Lower leg skin (tissue), 4 donors: ENCODE measurements at regions not wholly inside any gene's neighbourhood (a gene's known extent, or its start where the extent isn't known, plus 50 kb on each side); places are given as distances from the start of the nearest gene placed in this dataset.

Experiments used
- DNase-seq, 2 donors: peaks; one replicate each; pipeline ENCODE4 v3.0.0-alpha.2; 2019; ENCODE audit warnings: low spot score in 2 of 2
- H3K4me3 ChIP-seq: fragments of 200-600 bp; sonication (generic); 2 replicates; pipeline ENCODE4 v1.5.1; 2017; ENCODE audit warnings: mild to moderate bottlenecking, low read depth; ENCODE audit not compliant: poor library complexity, severe bottlenecking
- CTCF ChIP-seq, 3 donors: fragments of 450-650 bp; IDR thresholded peaks; one replicate each; pipeline ENCODE4 v1.5.1; 2016; ENCODE audit warnings: antibody characterized with exemption in 3 of 3, mild to moderate bottlenecking in 3 of 3, moderate library complexity in 2 of 3
- POLR2A ChIP-seq, 2 donors: fragments of 450-650 bp; IDR thresholded peaks; one replicate each; pipeline ENCODE4 v1.6.1; 2016 to 2017; ENCODE audit warnings: antibody characterized with exemption in 2 of 2, mild to moderate bottlenecking in 1 of 2, moderate library complexity in 1 of 2
- WGBS, 2 donors: methylation state at CpG; one replicate each; pipeline ENCODE4 v1.1.5; 2018; 5-methylcytosine and 5-hydroxymethylcytosine counted together
- intact Hi-C: fragments of 100-400 bp; cut with DNase I; formaldehyde crosslinking; loops from one replicate; pipeline ENCODE4 v1.15.0; 2023; ENCODE audit warnings: low total_unique reads

GRCh38 chr2:136651456-136652010 is 113.8 kb upstream of the THSD7B start:
- TF ChIP-seq POLR2A (IDR thresholded peaks at IDR 0.05) = no peak
- TF ChIP-seq CTCF (IDR thresholded peaks at IDR 0.05) = no peak
- 74 to 79% methylated on average over 3 of the region's 3 CpGs for WGBS, 2 donors
- no peak overlapping the region for H3K4me3 ChIP-seq
- no peak for DNase-seq
- intact Hi-C loops = no loop called here

- TF ChIP-seq POLR2A (IDR thresholded peaks at IDR 0.05) (no peak), CTCF (IDR thresholded peaks at IDR 0.05) (no peak)
- H3K4me3 ChIP-seq = no peak overlapping the region
- no peak for DNase-seq
- intact Hi-C loops = no loop called here
- WGBS, 2 donors = 86 to 91% methylated on average over 1 of the region's 1 CpG
These were observed 118.3 kb upstream of the THSD7B start for GRCh38 chr2:136647039-136647438.

- TF ChIP-seq CTCF (IDR thresholded peaks at IDR 0.05) (no peak), POLR2A (IDR thresholded peaks at IDR 0.05) (no peak)
- no peak for DNase-seq
- 56 to 59% methylated on average over 3 of the region's 3 CpGs for WGBS, 2 donors
- no peak overlapping the region for H3K4me3 ChIP-seq
- intact Hi-C loops = no loop called here
These were observed 120.0 kb upstream of the THSD7B start for GRCh38 chr2:136645236-136645828.

DNA sequence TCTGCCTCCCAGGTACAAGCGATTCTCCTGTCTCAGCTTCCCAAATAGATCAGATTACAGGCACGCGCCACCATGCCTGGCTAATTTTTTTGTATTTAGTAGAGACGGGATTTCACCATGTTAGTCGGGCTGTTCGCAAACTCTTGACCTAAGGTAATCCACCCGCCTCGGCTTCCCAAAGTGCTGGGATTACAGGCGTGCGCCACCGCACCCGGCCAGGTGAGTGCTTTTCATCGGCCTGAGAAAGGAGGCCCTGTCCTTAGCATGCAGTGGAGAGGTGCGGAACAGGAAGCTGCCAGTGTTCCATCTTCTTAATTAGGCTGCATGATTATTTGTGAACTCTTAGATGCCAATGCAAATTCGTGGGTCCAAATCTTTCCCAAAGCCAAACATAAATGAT is 125.7 kb upstream of the THSD7B start:
- DNase-seq = no peak
- intact Hi-C loops = no loop called here
- H3K4me3 ChIP-seq = no peak overlapping the region
- TF ChIP-seq POLR2A (IDR thresholded peaks at IDR 0.05) (no peak), CTCF (IDR thresholded peaks at IDR 0.05) (no peak)
- 88 to 93% methylated on average over 15 of the region's 15 CpGs for WGBS, 2 donors

DNA sequence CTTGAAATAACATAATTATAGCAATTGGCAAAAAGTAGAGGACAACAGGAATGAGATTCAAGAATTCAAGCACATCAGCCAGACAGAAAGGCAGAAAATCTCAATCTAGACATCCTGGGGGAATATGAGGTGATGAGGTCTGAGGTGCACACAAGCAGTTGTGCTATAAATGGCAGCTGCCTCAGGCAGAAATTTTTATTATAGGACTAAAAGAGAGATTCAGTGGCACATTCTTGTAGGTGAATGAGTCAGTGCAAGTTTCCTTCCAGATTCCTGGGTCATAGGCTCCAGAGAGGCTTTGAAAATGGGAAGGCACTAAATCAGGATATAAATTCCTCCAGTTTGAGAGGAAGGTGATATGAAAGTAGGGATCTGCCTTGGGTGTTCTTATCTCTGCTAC is 127.2 kb upstream of the THSD7B start:
- DNase-seq = no peak
- TF ChIP-seq POLR2A (IDR thresholded peaks at IDR 0.05) (no peak), CTCF (IDR thresholded peaks at IDR 0.05) (no peak)
- no peak overlapping the region for H3K4me3 ChIP-seq
- intact Hi-C loops = no loop called here

- DNase-seq = no peak
- no peak overlapping the region for H3K4me3 ChIP-seq
- no peak for TF ChIP-seq POLR2A (IDR thresholded peaks at IDR 0.05)
- TF ChIP-seq CTCF (IDR thresholded peaks at IDR 0.05) = no peak
- WGBS, 2 donors = 39 to 47% methylated on average over 2 of the region's 2 CpGs
- intact Hi-C loops = no loop called here
These were observed 127.9 kb upstream of the THSD7B start for GRCh38 chr2:136637402-136637801.
